NB4 (cell line): ENCODE measurements at regions not wholly inside any gene's neighbourhood (a gene's known extent, or its start where the extent isn't known, plus 50 kb on each side); places are given as distances from the start of the nearest gene placed in this dataset.

ENCODE experiments used
- DNase-seq: peaks from one replicate; pipeline ENCODE4 v3.0.0; 2010; ENCODE audit warnings: low read depth
- H3K4me3 ChIP-seq: one replicate; pipeline ENCODE4 v1.5.1; 2011; ENCODE audit warnings: mild to moderate bottlenecking, low read depth, low read length, moderate library complexity
- MYC ChIP-seq: IDR thresholded peaks from 2 replicates; pipeline ENCODE4 v1.6.1; 2011; ENCODE audit warnings: low read depth, low read length
- POLR2A ChIP-seq: IDR thresholded peaks from 2 replicates; pipeline ENCODE4 v1.6.1; 2011; ENCODE audit warnings: mild to moderate bottlenecking; ENCODE audit not compliant: insufficient read length; ENCODE audit errors: extremely low read depth
- TF ChIP-seq, protein P1 (sequence below): IDR thresholded peaks from one replicate; pipeline ENCODE4 v1.5.1; 2012; ENCODE audit warnings: low read depth, low read length
- TF ChIP-seq, protein P2 (sequence below): IDR thresholded peaks from 2 replicates; pipeline ENCODE4 v1.6.1; 2011; ENCODE audit warnings: low read depth, low read length

DNA sequence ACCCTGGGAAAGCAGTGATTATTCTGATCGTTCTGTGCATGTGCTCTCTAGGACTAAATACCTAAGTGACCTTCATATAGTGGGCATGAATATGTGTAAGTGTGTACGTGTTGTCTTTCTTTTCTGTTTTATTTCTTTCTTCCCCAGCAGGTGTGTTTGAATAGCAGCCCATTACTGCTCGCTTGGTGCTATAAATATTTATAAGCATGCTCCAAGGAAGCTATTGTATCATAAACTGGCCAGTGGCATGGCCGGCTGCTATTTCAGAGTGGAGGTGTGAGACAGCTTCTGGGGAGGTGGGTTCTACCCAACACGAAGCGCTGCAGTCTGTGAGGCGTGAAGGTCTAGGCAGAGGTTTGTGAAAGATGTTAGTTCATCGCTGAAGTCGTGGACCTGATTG lies 641.8 kb downstream of the NTRK3 start:
- H3K4me3 ChIP-seq = no peak overlapping the region
- DNase-seq = no peak

DNA sequence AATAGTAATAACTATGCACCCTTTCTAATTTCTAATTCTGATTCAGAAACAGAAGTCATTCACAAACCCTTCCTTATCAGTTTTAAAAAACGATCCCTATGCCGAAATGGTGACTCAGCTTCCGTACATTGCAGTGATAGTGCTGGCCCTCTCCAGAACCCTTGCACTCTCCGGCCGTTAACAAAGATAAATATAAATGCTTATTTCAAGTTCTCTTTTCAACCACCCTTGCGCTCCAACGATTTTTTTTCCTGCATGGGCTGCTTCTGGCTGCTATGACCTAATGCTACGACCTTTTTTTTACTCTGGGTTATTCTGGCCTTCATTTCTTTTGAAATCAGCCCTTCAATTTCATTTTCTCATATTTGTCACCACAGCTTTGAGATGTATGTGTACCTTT lies 646.2 kb downstream of the NTRK3 start:
- H3K4me3 ChIP-seq = no peak overlapping the region
- DNase-seq = no peak
- TF ChIP-seq POLR2A (no peak), MYC (no peak)
- TF ChIP-seq, protein P1, sequence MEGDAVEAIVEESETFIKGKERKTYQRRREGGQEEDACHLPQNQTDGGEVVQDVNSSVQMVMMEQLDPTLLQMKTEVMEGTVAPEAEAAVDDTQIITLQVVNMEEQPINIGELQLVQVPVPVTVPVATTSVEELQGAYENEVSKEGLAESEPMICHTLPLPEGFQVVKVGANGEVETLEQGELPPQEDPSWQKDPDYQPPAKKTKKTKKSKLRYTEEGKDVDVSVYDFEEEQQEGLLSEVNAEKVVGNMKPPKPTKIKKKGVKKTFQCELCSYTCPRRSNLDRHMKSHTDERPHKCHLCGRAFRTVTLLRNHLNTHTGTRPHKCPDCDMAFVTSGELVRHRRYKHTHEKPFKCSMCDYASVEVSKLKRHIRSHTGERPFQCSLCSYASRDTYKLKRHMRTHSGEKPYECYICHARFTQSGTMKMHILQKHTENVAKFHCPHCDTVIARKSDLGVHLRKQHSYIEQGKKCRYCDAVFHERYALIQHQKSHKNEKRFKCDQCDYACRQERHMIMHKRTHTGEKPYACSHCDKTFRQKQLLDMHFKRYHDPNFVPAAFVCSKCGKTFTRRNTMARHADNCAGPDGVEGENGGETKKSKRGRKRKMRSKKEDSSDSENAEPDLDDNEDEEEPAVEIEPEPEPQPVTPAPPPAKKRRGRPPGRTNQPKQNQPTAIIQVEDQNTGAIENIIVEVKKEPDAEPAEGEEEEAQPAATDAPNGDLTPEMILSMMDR = no peak
- TF ChIP-seq, protein P2, sequence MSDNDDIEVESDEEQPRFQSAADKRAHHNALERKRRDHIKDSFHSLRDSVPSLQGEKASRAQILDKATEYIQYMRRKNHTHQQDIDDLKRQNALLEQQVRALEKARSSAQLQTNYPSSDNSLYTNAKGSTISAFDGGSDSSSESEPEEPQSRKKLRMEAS = no peak

More for the DNA sequence above, 641.8 kb downstream of the NTRK3 start:
- TF ChIP-seq POLR2A = no peak
- TF ChIP-seq MYC = no peak
- TF ChIP-seq, protein P2 = no peak
- TF ChIP-seq, protein P1 = no peak

DNA sequence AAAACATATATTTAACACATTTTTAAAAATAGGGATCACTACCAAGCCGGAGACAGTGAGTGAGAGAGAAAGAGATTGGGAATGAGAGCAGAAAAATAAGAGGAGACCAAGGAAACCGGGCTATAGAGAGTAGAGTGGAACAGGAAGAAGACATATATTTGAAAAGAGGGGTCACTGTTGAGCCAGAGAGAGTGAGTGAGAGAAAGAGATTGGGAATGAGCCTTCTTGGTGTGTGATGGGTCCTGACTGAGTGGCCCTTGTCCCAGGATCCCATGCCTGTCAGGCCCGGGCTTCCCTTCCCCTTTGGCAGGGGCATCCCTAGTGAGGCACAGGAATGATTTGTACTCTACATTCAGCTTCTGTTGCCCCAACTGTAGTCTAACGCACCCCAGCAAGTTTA lies 646.6 kb downstream of the NTRK3 start:
- TF ChIP-seq, protein P1 = no peak
- TF ChIP-seq, protein P2 = no peak
- TF ChIP-seq POLR2A (no peak), MYC (no peak)
- no peak for DNase-seq
- H3K4me3 ChIP-seq = no peak overlapping the region

DNA sequence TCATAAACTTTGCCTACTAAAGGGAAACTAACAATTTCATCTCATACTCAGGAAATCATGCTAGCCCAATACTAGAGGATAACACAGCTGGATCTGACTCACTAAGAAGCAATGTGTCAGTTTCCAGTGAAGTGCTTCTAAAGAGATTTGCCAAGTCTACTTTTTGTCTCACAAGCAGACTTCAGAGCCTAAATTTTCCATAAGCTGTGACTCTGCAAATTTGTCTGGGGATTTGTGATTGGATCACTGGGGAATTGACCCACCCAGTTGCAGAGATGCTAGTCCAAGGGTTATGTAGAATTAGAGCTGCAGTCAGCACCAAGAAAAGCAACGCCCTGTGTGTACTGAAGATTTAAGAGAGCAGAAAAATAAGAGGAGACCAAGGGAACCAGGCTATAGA lies 647.1 kb downstream of the NTRK3 start:
- TF ChIP-seq POLR2A (no peak), MYC (no peak)
- TF ChIP-seq, protein P1 = no peak
- TF ChIP-seq, protein P2 = no peak
- no peak overlapping the region for H3K4me3 ChIP-seq
- no peak for DNase-seq

DNA sequence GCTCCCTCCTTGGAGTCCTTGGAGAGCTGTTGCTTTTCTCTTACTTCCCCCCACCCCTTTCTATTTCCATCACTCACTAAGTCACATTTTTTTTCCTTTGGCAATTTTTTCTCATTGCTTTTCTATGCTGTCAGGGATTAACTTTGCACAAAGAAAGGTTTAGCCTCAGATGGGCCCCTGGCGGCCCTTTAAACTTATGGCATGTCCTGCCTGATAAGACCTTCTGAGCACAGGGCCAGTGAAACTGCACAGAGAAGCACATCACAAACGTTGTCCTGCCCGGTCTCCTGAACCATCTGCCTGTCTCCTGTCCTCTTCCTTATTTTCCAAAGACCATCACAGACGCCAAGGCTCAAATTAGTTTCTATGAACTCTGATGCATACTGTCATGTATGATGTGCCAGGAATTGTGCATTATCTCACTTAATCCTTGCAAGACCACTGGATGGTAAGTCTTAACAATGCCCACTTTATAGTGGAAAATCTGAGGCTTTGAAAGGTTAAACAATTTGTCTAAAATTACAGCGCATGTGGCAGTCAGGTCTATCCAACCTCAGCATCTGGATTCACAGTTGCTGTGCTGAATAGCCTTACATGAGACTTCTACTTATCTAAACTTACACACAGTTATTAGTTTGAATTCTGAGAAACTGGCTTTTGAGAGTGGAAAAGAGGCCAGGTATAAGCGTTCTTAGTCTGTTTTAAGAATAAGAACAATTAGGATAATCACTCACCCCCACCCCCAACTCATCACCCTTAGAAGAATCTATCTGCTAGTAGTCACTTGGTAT lies 648.1 kb downstream of the NTRK3 start:
- no peak for TF ChIP-seq POLR2A
- TF ChIP-seq, protein P2 = no peak
- TF ChIP-seq, protein P1 = no peak
- no peak for TF ChIP-seq MYC
- DNase-seq = no peak
- no peak overlapping the region for H3K4me3 ChIP-seq
